SK-N-SH treated with all-trans-retinoic acid at 6 μM for 48 hours (cell line): ENCODE measurements at regions not wholly inside any gene's neighbourhood (a gene's known extent, or its start where the extent isn't known, plus 50 kb on each side); places are given as distances from the start of the nearest gene placed in this dataset.

Experiments
- ATAC-seq: fragments of 200-7000 bp; cut with Tn5 transposase; 3 replicates; pipeline ENCODE4 v1.9.1; 2020; ENCODE audit warnings: mild to moderate bottlenecking, moderate library complexity
- ARNTL ChIP-seq: fragments of 450-650 bp; formaldehyde crosslinking; IDR thresholded peaks from 2 replicates; pipeline ENCODE4 v1.5.0; 2020; ENCODE audit warnings: low read depth, mild to moderate bottlenecking, moderate library complexity, borderline replicate concordance
- BACH2 ChIP-seq: fragments of 250-450 bp; sonication (Bioruptor Pico); IDR thresholded peaks from 2 replicates; pipeline ENCODE4 v1.9.0; 2021; ENCODE audit warnings: mild to moderate bottlenecking, borderline replicate concordance
- CREB5 ChIP-seq: fragments of 250-450 bp; sonication (Bioruptor Pico); IDR thresholded peaks from 2 replicates; pipeline ENCODE4 v1.5.1; 2020; ENCODE audit warnings: low read depth, mild to moderate bottlenecking, moderate library complexity
- CSDC2 ChIP-seq: fragments of 250-450 bp; sonication (Bioruptor Pico); IDR thresholded peaks from 2 replicates; pipeline ENCODE4 v1.5.0; 2020; ENCODE audit warnings: mild to moderate bottlenecking, moderate library complexity
- CSRNP3 ChIP-seq: fragments of 250-450 bp; sonication (Bioruptor Pico); IDR thresholded peaks from 2 replicates; pipeline ENCODE4 v1.5.1; 2021; ENCODE audit warnings: mild to moderate bottlenecking, moderate library complexity
- ESRRG ChIP-seq: fragments of 250-450 bp; sonication (Bioruptor Pico); IDR thresholded peaks from 2 replicates; pipeline ENCODE4 v1.6.1; 2021; ENCODE audit warnings: mild to moderate bottlenecking
- GLIS3 ChIP-seq: fragments of 250-450 bp; sonication (Bioruptor Pico); IDR thresholded peaks from 2 replicates; pipeline ENCODE4 v1.5.0; 2020; ENCODE audit warnings: mild to moderate bottlenecking, moderate library complexity
- ISL1 ChIP-seq: fragments of 250-450 bp; sonication (Bioruptor Pico); IDR thresholded peaks from 2 replicates; pipeline ENCODE4 v2.1.2; 2022; ENCODE audit warnings: mild to moderate bottlenecking, moderate library complexity
- OSR1 ChIP-seq: fragments of 250-450 bp; sonication (Bioruptor Pico); IDR thresholded peaks from 2 replicates; pipeline ENCODE4 v1.8.0; 2022; ENCODE audit warnings: moderate library complexity, mild to moderate bottlenecking, inconsistent platforms
- PATZ1 ChIP-seq: fragments of 250-450 bp; sonication (Bioruptor Pico); IDR thresholded peaks from 2 replicates; pipeline ENCODE4 v1.8.0; 2020; ENCODE audit warnings: mild to moderate bottlenecking, moderate library complexity, borderline replicate concordance
- POU6F1 ChIP-seq: fragments of 250-450 bp; sonication (Bioruptor Pico); IDR thresholded peaks from 2 replicates; pipeline ENCODE4 v1.8.0; 2021; ENCODE audit warnings: low read depth, mild to moderate bottlenecking, moderate library complexity, borderline replicate concordance
- PPARA ChIP-seq: fragments of 250-450 bp; sonication (Bioruptor Pico); IDR thresholded peaks from 2 replicates; pipeline ENCODE4 v1.5.0; 2020; ENCODE audit warnings: mild to moderate bottlenecking, borderline replicate concordance
- RARB ChIP-seq: fragments of 250-450 bp; sonication (Bioruptor Pico); IDR thresholded peaks from 2 replicates; pipeline ENCODE4 v1.8.0; 2021; ENCODE audit warnings: mild to moderate bottlenecking, moderate library complexity
- SNAI2 ChIP-seq: fragments of 250-450 bp; sonication (Bioruptor Pico); IDR thresholded peaks from 2 replicates; pipeline ENCODE4 v1.5.0; 2020; ENCODE audit warnings: mild to moderate bottlenecking, moderate library complexity
- TCF4 ChIP-seq: fragments of 250-450 bp; sonication (Bioruptor Pico); IDR thresholded peaks from 2 replicates; pipeline ENCODE4 v1.8.0; 2021; ENCODE audit warnings: mild to moderate bottlenecking, moderate library complexity, borderline replicate concordance
- TOX ChIP-seq: fragments of 250-450 bp; sonication (Bioruptor Pico); IDR thresholded peaks from 2 replicates; pipeline ENCODE4 v1.8.0; 2021; ENCODE audit warnings: mild to moderate bottlenecking, moderate library complexity, borderline replicate concordance
- ZC3H10 ChIP-seq: fragments of 250-450 bp; sonication (Bioruptor Pico); IDR thresholded peaks from 2 replicates; pipeline ENCODE4 v1.5.1; 2021; ENCODE audit warnings: mild to moderate bottlenecking, moderate library complexity
- ZFP3 ChIP-seq: fragments of 250-450 bp; sonication (Bioruptor Pico); IDR thresholded peaks from 2 replicates; pipeline ENCODE4 v1.5.0; 2020; ENCODE audit warnings: mild to moderate bottlenecking, moderate library complexity
- ZFP30 ChIP-seq: fragments of 450-650 bp; formaldehyde crosslinking; IDR thresholded peaks from 2 replicates; pipeline ENCODE4 v1.5.0; 2022; ENCODE audit warnings: mild to moderate bottlenecking, moderate library complexity
- ZNF565 ChIP-seq: fragments of 450-650 bp; formaldehyde crosslinking; conservative IDR thresholded peaks from 2 replicates; pipeline ENCODE4 v1.5.0; 2020; ENCODE audit warnings: low read depth, mild to moderate bottlenecking, moderate library complexity
- ZNF70 ChIP-seq: fragments of 450-650 bp; formaldehyde crosslinking; IDR thresholded peaks from 2 replicates; pipeline ENCODE4 v1.5.0; 2020; ENCODE audit warnings: mild to moderate bottlenecking, moderate library complexity
- ZNF8 ChIP-seq: fragments of 450-650 bp; formaldehyde crosslinking; IDR thresholded peaks from 2 replicates; pipeline ENCODE4 v1.5.0; 2020; ENCODE audit warnings: mild to moderate bottlenecking, moderate library complexity

- no peak for TF ChIP-seq ZFP30
- TF ChIP-seq, all 23 proteins: peak for 0
Observed at GRCh38 chr14:86673523-86673969, 1143.6 kb downstream of the FLRT2 start (continued).

GRCh38 chr14:86672080-86672479 lies 1142.1 kb downstream of the FLRT2 start:
- ATAC-seq: no peak
- TF ChIP-seq SNAI2 (CRISPR knock-in tag) (no peak), PPARA (CRISPR knock-in tag) (no peak), RARB (no peak), ZNF565 (CRISPR knock-in tag) (no peak), TOX (CRISPR knock-in tag) (no peak), OSR1 (CRISPR knock-in tag) (no peak)

GRCh38 chr14:86665975-86666374 lies 1136.0 kb downstream of the FLRT2 start:
- ATAC-seq: no peak
- no peak for TF ChIP-seq ARNTL (CRISPR knock-in tag)
- TF ChIP-seq CSRNP3 (CRISPR knock-in tag): no peak
- no peak for TF ChIP-seq CREB5 (CRISPR knock-in tag)
- TF ChIP-seq TOX (CRISPR knock-in tag): no peak
- TF ChIP-seq POU6F1: no peak
- no peak for TF ChIP-seq CSDC2 (CRISPR knock-in tag)
- TF ChIP-seq OSR1 (CRISPR knock-in tag): no peak
- no peak for TF ChIP-seq GLIS3 (CRISPR knock-in tag)
- TF ChIP-seq PPARA (CRISPR knock-in tag): no peak
- no peak for TF ChIP-seq ZNF565 (CRISPR knock-in tag)
- TF ChIP-seq RARB: no peak
- no peak for TF ChIP-seq ESRRG (CRISPR knock-in tag)
- no peak for TF ChIP-seq PATZ1 (CRISPR knock-in tag)
- TF ChIP-seq ZC3H10 (CRISPR knock-in tag): no peak
- no peak for TF ChIP-seq ZNF8
- no peak for TF ChIP-seq BACH2 (CRISPR knock-in tag)
- no peak for TF ChIP-seq ISL1 (CRISPR knock-in tag)
- no peak for TF ChIP-seq ZNF70 (CRISPR knock-in tag)
- TF ChIP-seq SNAI2 (CRISPR knock-in tag): no peak

- no peak for ATAC-seq
- TF ChIP-seq CSRNP3 (CRISPR knock-in tag) (no peak), PATZ1 (CRISPR knock-in tag) (no peak), ZNF70 (CRISPR knock-in tag) (no peak), ZFP30 (no peak), PPARA (CRISPR knock-in tag) (no peak), ZFP3 (CRISPR knock-in tag) (no peak), ESRRG (CRISPR knock-in tag) (no peak), TCF4 (no peak), CREB5 (CRISPR knock-in tag) (no peak), ZNF565 (CRISPR knock-in tag) (no peak), TOX (CRISPR knock-in tag) (no peak), BACH2 (CRISPR knock-in tag) (no peak), ZC3H10 (CRISPR knock-in tag) (no peak), SNAI2 (CRISPR knock-in tag) (no peak), POU6F1 (no peak)
Observed at GRCh38 chr14:86662334-86662733, 1132.4 kb downstream of the FLRT2 start.
